ENCODE measurements at regions not wholly inside any gene's neighbourhood (a gene's known extent, or its start where the extent isn't known, plus 50 kb on each side); places are given as distances from the start of the nearest gene placed in this dataset.

DNA sequence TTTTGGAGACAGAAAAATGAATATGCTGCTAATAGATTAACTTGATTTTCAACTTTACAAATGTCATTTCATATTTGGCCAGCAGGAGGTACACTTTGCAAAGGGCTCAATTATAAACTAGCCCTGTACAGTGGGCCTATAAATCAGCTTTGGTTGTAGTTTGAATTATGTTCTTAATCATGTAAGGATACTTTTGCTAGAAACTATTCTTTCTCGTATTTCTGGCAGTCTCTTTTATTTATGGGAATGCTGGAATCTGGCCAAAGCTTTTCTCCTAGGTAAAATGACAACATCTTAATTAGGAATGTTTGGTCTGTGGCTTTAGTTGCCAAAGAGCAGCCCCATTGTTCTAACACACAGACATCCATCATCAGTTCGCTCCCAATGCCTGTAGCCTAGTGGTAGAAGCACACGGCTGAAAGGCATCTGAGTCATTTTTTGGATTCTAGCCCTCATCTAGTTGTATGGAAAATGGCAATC lies 1322.3 kb upstream of the SEL1L start:
- H3K4me1 Mint-ChIP-seq (ENCODE audit: low read depth, unreplicated experiment) = no peaks in the 10 kb centered on the region
- no peaks in the 10 kb centered on the region for H3K36me3 Mint-ChIP-seq (ENCODE audit: insufficient read depth, unreplicated experiment)
- DNase-seq = peak in 1 of 2 experiments; percentile 12
- peaks cover 3% of the 10 kb centered on the region for H3K27me3 Mint-ChIP-seq (ENCODE audit: insufficient read depth, unreplicated experiment)
- intact Hi-C loops (cut with micrococcal nuclease; ENCODE audit: unreplicated experiment) = loop anchor here (5.0 to 10.0 kb wide), 2 partner anchors 141 to 216 kb away; no protein-coding TSS in a partner anchor
- CTCF ChIA-PET = no interaction called here
- Histone ChIP-seq H3K36me3 (ENCODE audit: control insufficient read depth, insufficient read depth, low read length) (no peaks in the 10 kb centered on the region), H3K27me3 (replicated peaks; ENCODE audit: control insufficient read depth, insufficient read depth, low read length) (no peaks in the 10 kb centered on the region), H3K9me3 (no peaks in the 10 kb centered on the region), H3K4me3 (ENCODE audit: low read depth, low read length) (no peak overlapping the region), H3K4me1 (no peaks in the 10 kb centered on the region)
- BruUV-seq (replicated peaks) = no TSS peak
- H3K9me3 Mint-ChIP-seq (ENCODE audit: unreplicated experiment) = no peaks in the 10 kb centered on the region
- H3K4me3 Mint-ChIP-seq (ENCODE audit: unreplicated experiment) = no peak overlapping the region
- TF ChIP-seq, protein P1, sequence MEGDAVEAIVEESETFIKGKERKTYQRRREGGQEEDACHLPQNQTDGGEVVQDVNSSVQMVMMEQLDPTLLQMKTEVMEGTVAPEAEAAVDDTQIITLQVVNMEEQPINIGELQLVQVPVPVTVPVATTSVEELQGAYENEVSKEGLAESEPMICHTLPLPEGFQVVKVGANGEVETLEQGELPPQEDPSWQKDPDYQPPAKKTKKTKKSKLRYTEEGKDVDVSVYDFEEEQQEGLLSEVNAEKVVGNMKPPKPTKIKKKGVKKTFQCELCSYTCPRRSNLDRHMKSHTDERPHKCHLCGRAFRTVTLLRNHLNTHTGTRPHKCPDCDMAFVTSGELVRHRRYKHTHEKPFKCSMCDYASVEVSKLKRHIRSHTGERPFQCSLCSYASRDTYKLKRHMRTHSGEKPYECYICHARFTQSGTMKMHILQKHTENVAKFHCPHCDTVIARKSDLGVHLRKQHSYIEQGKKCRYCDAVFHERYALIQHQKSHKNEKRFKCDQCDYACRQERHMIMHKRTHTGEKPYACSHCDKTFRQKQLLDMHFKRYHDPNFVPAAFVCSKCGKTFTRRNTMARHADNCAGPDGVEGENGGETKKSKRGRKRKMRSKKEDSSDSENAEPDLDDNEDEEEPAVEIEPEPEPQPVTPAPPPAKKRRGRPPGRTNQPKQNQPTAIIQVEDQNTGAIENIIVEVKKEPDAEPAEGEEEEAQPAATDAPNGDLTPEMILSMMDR (IDR thresholded peaks at IDR 0.05; ENCODE audit: insufficient read depth in 1 of 2, low read depth in 1 of 2, low read length in 1 of 2, severe bottlenecking in 1 of 2, unreplicated experiment in 1 of 2) = peak; percentile 36 to 50
- POLR2A ChIA-PET = no interaction called here
- H3K27ac Mint-ChIP-seq (ENCODE audit: unreplicated experiment) = no peak overlapping the region

DNA sequence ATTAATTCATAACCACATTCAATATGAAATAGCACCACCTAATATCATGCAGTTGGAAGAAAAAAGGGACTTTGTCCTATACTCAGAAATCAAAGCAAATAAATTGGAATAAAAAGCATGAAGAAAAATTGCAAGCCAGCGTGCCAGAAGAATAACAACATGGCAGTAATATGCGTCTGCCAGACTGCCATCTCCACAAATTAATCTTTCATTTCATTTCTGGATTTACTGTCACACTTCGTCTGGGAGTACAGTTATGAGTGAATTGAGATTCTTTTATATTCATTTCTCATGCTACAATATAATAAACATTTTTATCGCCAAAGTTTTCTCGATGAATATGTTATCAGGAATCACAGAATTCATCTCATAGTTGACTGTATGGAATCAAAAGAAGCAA lies 1327.7 kb upstream of the SEL1L start:
- H3K36me3 Mint-ChIP-seq (ENCODE audit: insufficient read depth, unreplicated experiment) = no peaks in the 10 kb centered on the region
- Histone ChIP-seq H3K9me3 (0 out of 2 replicates have a peak, but pooled peaks cover 4% of the 10 kb centered on the region), H3K4me3 (ENCODE audit: low read depth, low read length) (no peak overlapping the region), H3K4me1 (no peaks in the 10 kb centered on the region), H3K36me3 (ENCODE audit: control insufficient read depth, insufficient read depth, low read length) (no peaks in the 10 kb centered on the region), H3K27me3 (replicated peaks; ENCODE audit: control insufficient read depth, insufficient read depth, low read length) (no peaks in the 10 kb centered on the region)
- ChIA-PET CTCF (no interaction called here), POLR2A (no interaction called here)
- H3K4me1 Mint-ChIP-seq (ENCODE audit: low read depth, unreplicated experiment) = no peaks in the 10 kb centered on the region
- no TSS peak for BruUV-seq (replicated peaks)
- no peaks in the 10 kb centered on the region for H3K27me3 Mint-ChIP-seq (ENCODE audit: insufficient read depth, unreplicated experiment)
- no peak overlapping the region for H3K27ac Mint-ChIP-seq (ENCODE audit: unreplicated experiment)
- H3K9me3 Mint-ChIP-seq (ENCODE audit: unreplicated experiment) = peaks cover 9% of the 10 kb centered on the region
- intact Hi-C loops (cut with micrococcal nuclease; ENCODE audit: unreplicated experiment) = no loop called here
- no peak for DNase-seq
- H3K4me3 Mint-ChIP-seq (ENCODE audit: unreplicated experiment) = no peak overlapping the region
- TF ChIP-seq, protein P1 (IDR thresholded peaks at IDR 0.05; ENCODE audit: insufficient read depth in 1 of 2, low read depth in 1 of 2, low read length in 1 of 2, severe bottlenecking in 1 of 2, unreplicated experiment in 1 of 2) = no peak

DNA sequence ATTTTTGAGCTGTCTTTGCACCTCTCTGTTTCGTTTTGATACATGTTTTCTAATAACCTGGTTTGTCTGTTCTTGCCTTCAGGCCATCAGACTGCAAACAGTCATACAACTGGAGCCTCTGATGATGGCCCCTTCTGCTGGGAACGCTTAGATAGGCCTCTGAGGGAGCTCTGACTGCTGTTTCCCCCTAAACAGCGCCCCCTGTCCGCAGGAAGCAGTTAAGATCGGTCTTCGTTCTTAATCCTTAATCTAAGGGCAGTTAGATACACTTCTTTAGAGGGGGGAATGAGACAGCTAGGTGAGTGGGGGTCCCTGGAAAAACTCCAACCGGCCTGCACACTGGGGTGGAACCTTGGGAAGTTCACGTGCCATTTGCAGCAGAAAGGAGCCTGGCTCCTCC lies 1338.8 kb upstream of the SEL1L start:
- H3K4me1 Mint-ChIP-seq (ENCODE audit: low read depth, unreplicated experiment) = no peaks in the 10 kb centered on the region
- intact Hi-C loops (cut with micrococcal nuclease; ENCODE audit: unreplicated experiment) = no loop called here
- BruUV-seq (replicated peaks) = no TSS peak
- Histone ChIP-seq H3K27me3 (replicated peaks; ENCODE audit: control insufficient read depth, insufficient read depth, low read length) (no peaks in the 10 kb centered on the region), H3K9me3 (0 out of 2 replicates have a peak, but pooled peaks cover 3% of the 10 kb centered on the region), H3K4me3 (ENCODE audit: low read depth, low read length) (no peak overlapping the region), H3K36me3 (ENCODE audit: control insufficient read depth, insufficient read depth, low read length) (no peaks in the 10 kb centered on the region), H3K4me1 (no peaks in the 10 kb centered on the region)
- no peaks in the 10 kb centered on the region for H3K27me3 Mint-ChIP-seq (ENCODE audit: insufficient read depth, unreplicated experiment)
- no peak overlapping the region for H3K27ac Mint-ChIP-seq (ENCODE audit: unreplicated experiment)
- H3K9me3 Mint-ChIP-seq (ENCODE audit: unreplicated experiment) = no peaks in the 10 kb centered on the region
- no peak overlapping the region for H3K4me3 Mint-ChIP-seq (ENCODE audit: unreplicated experiment)
- ChIA-PET CTCF (no interaction called here), POLR2A (no interaction called here)
- no peaks in the 10 kb centered on the region for H3K36me3 Mint-ChIP-seq (ENCODE audit: insufficient read depth, unreplicated experiment)
- DNase-seq = peak in 1 of 2 experiments; percentile 5
- TF ChIP-seq, protein P1 (IDR thresholded peaks at IDR 0.05; ENCODE audit: insufficient read depth in 1 of 2, low read depth in 1 of 2, low read length in 1 of 2, severe bottlenecking in 1 of 2, unreplicated experiment in 1 of 2) = no peak

Measured in Caco-2 (cell line).